B cell (primary cell): ENCODE measurements at regions not wholly inside any gene's neighbourhood (a gene's known extent, or its start where the extent isn't known, plus 50 kb on each side); places are given as distances from the start of the nearest gene placed in this dataset.
"Not testable (repeated sequence)": the region's sequence is repeated elsewhere in the genome, so short reads cannot be mapped to it uniquely, and the experiment has no call there.

Source experiments
- EZH2 ChIP-seq: IDR thresholded peaks from 2 replicates; pipeline ENCODE4 v1.6.1; 2012; ENCODE audit warnings: borderline replicate concordance, low read depth, mild to moderate bottlenecking, moderate library complexity, low read length; ENCODE audit not compliant: insufficient read depth, poor library complexity, severe bottlenecking
- TF ChIP-seq, protein P1 (sequence below): fragments of 200-600 bp; IDR thresholded peaks from one replicate; pipeline ENCODE4 v1.8.0; 2022; ENCODE audit warnings: antibody characterized with exemption, mild to moderate bottlenecking

DNA sequence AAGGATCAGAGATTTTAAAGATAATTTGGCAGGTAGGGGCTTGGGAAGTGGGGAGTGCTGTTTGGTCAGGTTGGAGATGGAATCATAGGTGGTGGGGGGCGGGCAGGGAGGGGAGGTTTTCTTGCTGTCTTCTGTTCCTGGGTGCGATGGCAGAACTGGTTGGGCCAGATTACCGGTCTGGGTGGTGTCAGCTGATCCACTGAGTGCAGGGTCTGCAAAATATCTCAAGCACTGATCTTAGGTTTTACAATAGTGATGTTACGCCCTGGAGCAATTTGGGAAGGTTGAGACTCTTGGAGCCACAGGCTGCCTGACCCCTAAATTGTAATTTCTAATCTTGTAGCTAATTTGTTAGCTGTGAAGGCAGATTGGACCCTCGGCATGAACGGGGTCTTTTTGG is 78.0 kb upstream of the PARP8 start:
- not testable (repeated sequence) for TF ChIP-seq EZH2
- TF ChIP-seq, protein P1, sequence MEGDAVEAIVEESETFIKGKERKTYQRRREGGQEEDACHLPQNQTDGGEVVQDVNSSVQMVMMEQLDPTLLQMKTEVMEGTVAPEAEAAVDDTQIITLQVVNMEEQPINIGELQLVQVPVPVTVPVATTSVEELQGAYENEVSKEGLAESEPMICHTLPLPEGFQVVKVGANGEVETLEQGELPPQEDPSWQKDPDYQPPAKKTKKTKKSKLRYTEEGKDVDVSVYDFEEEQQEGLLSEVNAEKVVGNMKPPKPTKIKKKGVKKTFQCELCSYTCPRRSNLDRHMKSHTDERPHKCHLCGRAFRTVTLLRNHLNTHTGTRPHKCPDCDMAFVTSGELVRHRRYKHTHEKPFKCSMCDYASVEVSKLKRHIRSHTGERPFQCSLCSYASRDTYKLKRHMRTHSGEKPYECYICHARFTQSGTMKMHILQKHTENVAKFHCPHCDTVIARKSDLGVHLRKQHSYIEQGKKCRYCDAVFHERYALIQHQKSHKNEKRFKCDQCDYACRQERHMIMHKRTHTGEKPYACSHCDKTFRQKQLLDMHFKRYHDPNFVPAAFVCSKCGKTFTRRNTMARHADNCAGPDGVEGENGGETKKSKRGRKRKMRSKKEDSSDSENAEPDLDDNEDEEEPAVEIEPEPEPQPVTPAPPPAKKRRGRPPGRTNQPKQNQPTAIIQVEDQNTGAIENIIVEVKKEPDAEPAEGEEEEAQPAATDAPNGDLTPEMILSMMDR: not testable (repeated sequence)
